Endothelial cell of umbilical vein (primary cell): ENCODE measurements at regions not wholly inside any gene's neighbourhood (a gene's known extent, or its start where the extent isn't known, plus 50 kb on each side); places are given as distances from the start of the nearest gene placed in this dataset.

Source experiments
- BruUV-seq: library from RNA; stranded (reverse); fragments of 400-500 nt; replicated peaks from 2 replicates; lab custom pipeline; 2021; lab: Mats Ljungman, UMichigan
- CTCF ChIA-PET: fragments of 300-600, 350-600 bp; sonication (Branson Sonifier 250); formaldehyde crosslinking; loops from one replicate; lab custom pipeline; 2021; ENCODE audit warnings: antibody characterized with exemption, inconsistent platforms; lab: Charles Lee
- POLR2A ChIA-PET: fragments of 300-600, 350-600 bp; sonication (Branson Sonifier 250); formaldehyde crosslinking; loops from one replicate; lab custom pipeline; 2021; ENCODE audit warnings: antibody characterized with exemption, inconsistent platforms; lab: Charles Lee
- DNase-seq: peaks from one replicate; pipeline ENCODE4 v3.0.0-alpha.2; 2011; ENCODE audit warnings: low read depth, low spot score
- FAIRE-seq: peaks from 2 replicates; lab custom pipeline; 2011; peaks lifted over from hg19 to GRCh38; lab: Jason Lieb, UNC
- H2AFZ ChIP-seq: 2 replicates; pipeline ENCODE4 v1.6.0; 2012; ENCODE audit warnings: low read depth, low read length, control low read depth, inconsistent platforms
- H3K27ac ChIP-seq: 2 replicates; pipeline ENCODE4 v1.5.1; 2011; ENCODE audit warnings: low read depth, mild to moderate bottlenecking, control low read depth, low read length, moderate library complexity; ENCODE audit not compliant: insufficient read depth
- H3K27me3 ChIP-seq, 2 experiments: 2 replicates each; pipeline versions ENCODE4 v1.6.0 to v1.6.1; 2011; ENCODE audit warnings: low read length in 2 of 2, mixed read lengths in 1 of 2; ENCODE audit not compliant: control insufficient read depth in 2 of 2, insufficient read depth in 2 of 2
- H3K36me3 ChIP-seq, 2 experiments: 2 replicates in 1 of 2; 3 replicates in 1 of 2; pipeline ENCODE4 v1.5.1; 2011; ENCODE audit warnings: low read length in 2 of 2, mild to moderate bottlenecking in 1 of 2, moderate library complexity in 1 of 2; ENCODE audit not compliant: control insufficient read depth in 2 of 2, insufficient read depth in 2 of 2; ENCODE audit errors: extremely low read depth in 1 of 2
- H3K4me1 ChIP-seq: 3 replicates; pipeline ENCODE4 v1.5.1; 2011; ENCODE audit warnings: mild to moderate bottlenecking, low read length; ENCODE audit not compliant: control insufficient read depth, insufficient read depth; ENCODE audit errors: extremely low read depth
- H3K4me2 ChIP-seq: 2 replicates; pipeline ENCODE4 v1.6.1; 2011; ENCODE audit warnings: low read length, control low read depth, mixed read lengths; ENCODE audit not compliant: insufficient read depth
- H3K4me3 ChIP-seq, 3 experiments: fragments of 200-600 bp in 1 of 3; sonication (generic), shearing (Covaris generic) in 1 of 3; replicated peaks in 1 of 3; 2 replicates each; pipeline ENCODE4 v1.5.1; 2011 to 2016; ENCODE audit warnings: control low read depth in 3 of 3, low read length in 3 of 3, mild to moderate bottlenecking in 2 of 3, inconsistent platforms in 1 of 3, low read depth in 1 of 3, moderate library complexity in 1 of 3; ENCODE audit not compliant: insufficient read depth in 1 of 3
- H3K79me2 ChIP-seq: 2 replicates; pipeline ENCODE4 v1.6.0; 2012; ENCODE audit warnings: low read length, inconsistent platforms; ENCODE audit not compliant: control insufficient read depth, insufficient read depth
- H3K9ac ChIP-seq: replicated peaks from 2 replicates; pipeline ENCODE3; 2011; ENCODE audit warnings: low read length, control low read depth; ENCODE audit not compliant: insufficient read depth; ENCODE audit errors: extremely low read depth
- H3K9me1 ChIP-seq: replicated peaks from 3 replicates; pipeline ENCODE4 v1.6.0; 2011; ENCODE audit warnings: mild to moderate bottlenecking, low read length; ENCODE audit not compliant: control insufficient read depth, insufficient read depth; ENCODE audit errors: extremely low read depth
- H3K9me3 ChIP-seq: replicated peaks from 2 replicates; pipeline ENCODE4 v1.5.1; 2012; ENCODE audit warnings: low read length, inconsistent platforms; ENCODE audit not compliant: control insufficient read depth, insufficient read depth
- H4K20me1 ChIP-seq: replicated peaks from 2 replicates; pipeline ENCODE3; 2011; ENCODE audit warnings: mild to moderate bottlenecking, low read length; ENCODE audit not compliant: control insufficient read depth, insufficient read depth; ENCODE audit errors: extremely low read depth
- CTCF ChIP-seq, 2 donors: IDR thresholded peaks; 1 replicate in 1 of 2; 2 replicates in 1 of 2; pipeline ENCODE4 v1.5.1; 2011; ENCODE audit warnings: low read length in 2 of 2, mild to moderate bottlenecking in 2 of 2, moderate library complexity in 2 of 2, control low read depth in 1 of 2, inconsistent platforms in 1 of 2, low read depth in 1 of 2; ENCODE audit not compliant: insufficient read depth in 1 of 2; ENCODE audit errors: extremely low read depth in 1 of 2
- EZH2 ChIP-seq: IDR thresholded peaks from 2 replicates; pipeline ENCODE4 v1.6.1; 2012; ENCODE audit warnings: borderline replicate concordance, low read depth, mild to moderate bottlenecking, moderate library complexity, low read length, inconsistent platforms; ENCODE audit not compliant: severe bottlenecking
- FOS ChIP-seq: IDR thresholded peaks from 2 replicates; pipeline ENCODE4 v1.6.1; 2011; ENCODE audit warnings: mild to moderate bottlenecking, low read length, moderate library complexity, borderline replicate concordance; ENCODE audit not compliant: insufficient read depth
- GATA2 ChIP-seq: IDR thresholded peaks from 2 replicates; pipeline ENCODE4 v1.7.0; 2011; ENCODE audit warnings: low read depth, mild to moderate bottlenecking, moderate library complexity, mixed read lengths, low read length; ENCODE audit not compliant: insufficient read length, insufficient read depth
- JUN ChIP-seq: IDR thresholded peaks from 2 replicates; pipeline ENCODE4 v1.6.1; 2011; ENCODE audit warnings: borderline replicate concordance, low read depth; ENCODE audit not compliant: insufficient read length, insufficient read depth
- MYC ChIP-seq: IDR thresholded peaks from one replicate; pipeline ENCODE4 v1.6.1; 2011; ENCODE audit warnings: mild to moderate bottlenecking, low read depth, low read length
- POLR2A ChIP-seq: IDR thresholded peaks from 2 replicates; pipeline ENCODE4 v1.6.1; 2012; ENCODE audit warnings: low read depth, mild to moderate bottlenecking, control low read depth, low read length
- POLR2AphosphoS5 ChIP-seq: IDR thresholded peaks from 2 replicates; pipeline ENCODE4 v1.6.1; 2012; ENCODE audit warnings: low read depth, mild to moderate bottlenecking, control low read depth, low read length, moderate library complexity; ENCODE audit not compliant: insufficient read depth
- dilution Hi-C: fragments of 300-500 bp; cut with MboI; formaldehyde crosslinking; loops from one replicate; pipeline ENCODE4 v1.15.0; 2019; ENCODE audit warnings: low sequenced_read_pairs; ENCODE audit not compliant: extremely low pct_ligation_motif_present
- intact Hi-C: fragments of 100-400 bp; cut with micrococcal nuclease; formaldehyde crosslinking; loops from one replicate; pipeline ENCODE4 v1.10.0; 2022
- TF ChIP-seq, protein P1 (sequence below): IDR thresholded peaks from 2 replicates; pipeline ENCODE4 v1.6.1; 2011; ENCODE audit not compliant: insufficient read depth, insufficient read length

DNA sequence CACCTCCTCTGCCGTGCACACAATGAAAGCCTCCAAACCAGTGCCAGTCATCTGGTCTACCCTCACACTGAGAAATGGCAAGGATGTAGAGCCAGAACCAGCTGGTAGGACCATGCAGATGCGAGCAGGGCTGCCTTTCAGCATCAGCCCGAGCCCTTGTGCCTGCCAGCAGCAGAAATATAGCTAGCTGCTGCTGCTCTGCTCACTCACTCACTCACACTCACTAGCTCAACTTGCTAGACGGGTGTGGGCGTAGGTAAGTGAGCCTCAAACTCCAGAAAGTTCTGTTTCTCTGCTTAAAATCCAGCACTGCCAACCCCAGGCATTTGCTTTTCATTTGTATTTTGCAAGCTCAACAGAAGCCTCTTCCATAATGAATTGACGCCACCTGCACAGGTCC is 114.0 kb downstream of the DRD1 start:
- Histone ChIP-seq H3K36me3 (no peaks in the 10 kb centered on the region), H2AFZ (no peak overlapping the region), H3K4me3 (no peak overlapping the region), H3K27ac (no peak overlapping the region), H3K4me1 (no peaks in the 10 kb centered on the region), H4K20me1 (no peaks in the 10 kb centered on the region), H3K27me3 (no peaks in the 10 kb centered on the region), H3K79me2 (no peaks in the 10 kb centered on the region), H3K9ac (no peak overlapping the region), H3K9me1 (no peaks in the 10 kb centered on the region), H3K9me3 (peaks cover 2% of the 10 kb centered on the region), H3K4me2 (no peak overlapping the region)
- ChIA-PET POLR2A (no interaction called here), CTCF (no interaction called here)
- FAIRE-seq (no peak), DNase-seq (no peak)
- dilution Hi-C loops = no loop called here
- TF ChIP-seq FOS = no peak
- TF ChIP-seq JUN = no peak
- TF ChIP-seq MYC = no peak
- TF ChIP-seq, protein P1, sequence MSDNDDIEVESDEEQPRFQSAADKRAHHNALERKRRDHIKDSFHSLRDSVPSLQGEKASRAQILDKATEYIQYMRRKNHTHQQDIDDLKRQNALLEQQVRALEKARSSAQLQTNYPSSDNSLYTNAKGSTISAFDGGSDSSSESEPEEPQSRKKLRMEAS = no peak
- no peak for TF ChIP-seq CTCF (IDR thresholded peaks at IDR 0.05; ENCODE audit: extremely low read depth in 1 of 2, insufficient read depth in 1 of 2, low read depth in 1 of 2, low read length in 2 of 2)
- TF ChIP-seq EZH2 = no peak
- TF ChIP-seq POLR2AphosphoS5 = no peak
- no peak for TF ChIP-seq POLR2A
- no peak for TF ChIP-seq GATA2
- intact Hi-C loops = no loop called here
- no TSS peak for BruUV-seq
